ENCODE measurements at regions not wholly inside any gene's neighbourhood (a gene's known extent, or its start where the extent isn't known, plus 50 kb on each side); places are given as distances from the start of the nearest gene placed in this dataset.
A peak's percentile ranks its signal among the peaks of the same experiment; 100 is the strongest.

DNA sequence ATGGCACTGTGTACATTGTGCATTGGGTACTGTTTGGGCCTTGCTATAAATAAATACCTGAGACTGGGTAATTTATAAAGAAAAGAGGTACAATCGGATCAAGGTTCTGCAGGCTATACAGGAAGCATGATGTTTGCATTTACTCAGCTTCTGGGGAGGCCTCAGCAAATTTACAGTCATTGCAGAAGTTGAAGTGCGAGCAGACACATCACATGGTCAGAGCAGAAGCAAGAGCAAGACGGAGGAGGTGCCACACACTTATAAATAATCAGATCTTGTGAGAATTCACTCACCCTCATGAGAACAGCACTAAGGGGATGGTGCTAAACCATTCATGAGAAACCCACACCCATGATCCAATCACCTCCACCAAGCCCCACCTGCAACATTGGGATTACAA, 505.0 kb downstream of the ARAP2 start:
- no peak for DNase-seq

GRCh38 chr4:35754047-35754446, 490.3 kb downstream of the ARAP2 start:
- no peak for DNase-seq

- DNase-seq, result no peak
Measured at GRCh38 chr4:35757836-35758235, 486.5 kb downstream of the ARAP2 start.

DNA sequence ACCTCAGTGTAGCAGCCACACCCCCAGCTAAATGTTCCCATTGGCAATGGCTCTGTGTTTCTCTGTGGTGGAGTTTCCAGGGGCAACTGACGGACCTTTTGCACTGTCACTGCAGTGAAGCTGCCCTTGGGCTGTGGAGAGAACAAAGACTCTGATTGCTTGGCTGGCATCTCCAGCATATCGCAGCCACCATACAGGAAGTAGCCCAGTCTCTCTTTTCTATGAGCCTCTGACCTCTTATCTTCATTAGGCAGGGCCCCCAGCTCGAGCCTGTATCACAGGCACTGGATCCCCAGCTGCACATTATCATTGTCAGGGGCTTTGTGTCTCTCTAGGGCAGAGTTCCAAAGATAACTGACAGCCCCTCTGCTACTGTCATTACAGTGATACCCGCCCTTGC, 483.5 kb downstream of the ARAP2 start:
- DNase-seq, result peak; percentile 97

DNA sequence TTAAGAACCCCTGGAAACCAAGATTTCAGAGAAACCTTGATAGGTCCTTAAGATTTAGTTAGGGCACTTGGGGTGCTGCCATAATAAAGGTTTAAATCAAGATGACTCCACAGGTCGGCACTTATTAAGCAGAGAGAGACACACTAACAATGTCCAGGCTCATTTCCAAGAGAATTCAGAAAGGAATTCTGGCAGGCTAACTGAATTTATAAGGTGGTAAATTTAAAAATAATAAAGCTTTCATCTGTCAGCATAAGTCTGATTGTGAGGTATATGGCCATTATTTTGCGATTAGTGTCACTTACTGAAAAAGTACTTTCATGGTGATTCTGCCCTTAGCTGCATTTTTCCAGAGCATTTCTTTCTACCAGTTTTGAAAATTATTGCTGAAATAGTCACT, 472.7 kb downstream of the ARAP2 start:
- DNase-seq, result no peak

DNA sequence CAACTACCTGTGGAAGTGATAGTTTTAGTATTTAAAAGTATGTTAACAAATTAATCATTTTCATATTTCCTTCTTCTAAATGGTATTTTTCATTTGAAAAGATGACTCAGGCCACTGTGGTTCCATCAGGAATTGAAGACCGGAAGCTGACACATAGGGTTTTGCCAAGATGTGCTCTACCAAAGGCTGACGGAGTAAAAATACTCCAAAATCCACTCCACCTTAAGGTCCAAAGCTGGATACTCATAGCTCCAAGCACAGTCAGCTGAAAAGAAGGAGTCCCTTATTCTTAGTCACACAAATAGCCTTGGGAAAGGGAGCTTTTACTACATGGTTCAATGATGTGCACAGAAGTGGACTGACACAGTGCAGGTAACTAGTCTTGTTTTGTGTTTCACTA, 472.0 kb downstream of the ARAP2 start:
- DNase-seq, result no peak

GRCh38 chr4:35789899-35790574, 454.3 kb downstream of the ARAP2 start:
- DNase-seq, result no peak

DNA sequence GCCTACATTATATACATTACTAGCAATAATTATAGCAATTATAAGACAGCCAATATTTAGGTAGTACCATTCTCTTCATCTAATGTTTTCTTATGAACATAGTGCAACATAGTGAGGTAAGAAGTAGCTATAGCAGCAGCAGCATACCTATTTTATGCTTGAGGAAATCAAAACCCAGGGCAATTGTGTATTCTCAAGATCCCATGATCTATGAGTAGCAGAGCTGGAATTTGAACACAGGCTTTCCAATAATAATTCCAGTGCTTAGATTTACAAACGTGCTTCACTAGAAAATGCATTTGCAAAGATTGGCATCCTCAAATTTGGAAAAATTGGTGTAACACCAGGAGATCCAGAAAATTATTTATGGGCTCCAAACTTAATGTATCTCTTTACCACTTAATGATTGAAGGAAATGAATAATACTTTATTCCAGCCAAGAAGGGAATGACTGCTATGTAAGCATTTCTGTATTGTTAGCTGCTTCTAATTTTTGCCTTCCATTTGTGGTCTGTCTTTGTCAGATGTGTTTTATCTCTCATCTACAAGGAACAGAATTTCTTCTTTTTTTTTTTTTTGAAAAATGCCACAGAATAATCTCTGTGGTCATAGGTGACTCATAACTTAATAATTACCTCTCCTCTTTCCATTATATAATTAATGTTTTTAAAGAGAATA, 451.1 kb downstream of the ARAP2 start:
- peak; percentile 4 for DNase-seq

DNA sequence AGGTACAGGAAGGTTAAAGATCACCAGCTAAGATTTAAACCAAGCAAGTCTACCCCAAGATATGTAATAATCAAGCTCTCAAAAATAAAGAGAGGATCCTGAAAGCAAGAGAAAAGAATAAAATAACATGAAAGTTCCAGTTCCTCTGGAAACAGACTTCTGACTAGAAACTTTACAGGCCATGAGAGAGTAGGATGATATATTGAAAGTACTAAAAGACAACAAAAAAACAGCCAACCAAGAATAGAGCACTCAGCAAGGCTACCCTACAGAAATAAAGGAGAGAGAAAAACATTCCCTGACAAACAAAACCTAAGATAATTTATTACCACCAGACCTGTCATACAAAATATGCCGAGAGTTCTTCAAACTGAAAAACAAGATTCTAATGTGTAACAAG, 450.5 kb downstream of the ARAP2 start:
- DNase-seq, result no peak

GRCh38 chr4:35800669-35801068, 443.6 kb downstream of the ARAP2 start:
- DNase-seq, result no peak

DNA sequence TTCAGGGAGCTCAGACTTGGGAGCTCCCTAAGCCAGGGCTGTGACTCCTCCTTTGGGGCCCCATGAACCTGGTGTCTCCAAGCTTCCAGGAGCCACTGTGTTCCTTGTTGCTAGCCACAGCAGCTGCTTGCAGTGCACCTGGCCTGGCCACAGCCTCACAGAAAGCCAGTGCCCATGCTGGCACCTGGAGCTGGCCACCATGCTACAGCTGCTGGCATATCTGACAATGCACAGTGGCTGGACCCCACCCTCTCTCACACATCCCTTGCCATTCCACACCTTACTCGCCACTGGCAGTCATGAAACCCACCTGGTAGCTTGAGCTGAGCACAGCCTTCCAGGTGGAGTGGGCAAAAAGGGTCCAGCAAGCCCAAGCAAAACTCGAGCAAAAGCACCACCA, 441.7 kb downstream of the ARAP2 start:
- DNase-seq, result no peak

- peak; percentile 88 for DNase-seq
Measured at GRCh38 chr4:35818520-35818919, 425.8 kb downstream of the ARAP2 start.

DNA sequence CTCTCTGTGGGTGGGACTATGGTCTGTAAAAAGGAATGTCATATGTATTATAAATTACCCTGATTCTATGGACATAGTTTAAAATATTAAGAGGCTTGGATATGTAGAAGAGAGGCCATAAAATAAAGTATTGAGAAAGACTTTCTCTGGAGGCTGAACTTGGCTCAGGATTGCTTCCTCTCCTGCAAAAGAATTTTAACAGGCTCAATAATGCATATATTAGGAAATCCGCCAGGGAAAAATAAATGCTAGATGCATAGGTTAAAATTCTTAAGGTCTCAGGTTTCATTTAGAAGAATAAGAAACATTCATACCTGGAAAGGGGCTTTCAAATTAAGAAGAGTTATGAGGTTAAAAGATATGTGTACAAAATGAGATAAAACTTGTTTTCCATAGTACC, 424.3 kb downstream of the ARAP2 start:
- DNase-seq, result no peak

- no peak for DNase-seq
Measured at GRCh38 chr4:35824231-35824630, 420.1 kb downstream of the ARAP2 start.

DNA sequence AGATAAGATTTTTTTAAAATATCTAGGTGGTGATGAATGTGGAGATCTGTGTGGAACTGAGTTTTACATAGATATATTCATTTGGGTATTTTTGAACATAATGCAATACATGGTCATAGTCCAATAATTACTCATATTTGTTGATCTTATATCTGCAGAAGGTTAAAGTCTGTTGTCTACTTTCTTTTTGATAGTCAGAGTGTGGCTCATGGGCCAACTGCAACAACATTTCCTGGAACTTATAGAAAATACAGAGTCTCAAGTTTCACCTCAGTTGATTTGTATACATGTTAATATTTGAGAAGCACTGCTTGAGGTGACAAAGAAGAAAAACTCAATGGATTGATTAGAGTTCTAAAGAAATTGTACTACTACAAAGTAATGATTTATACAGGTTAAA, 408.4 kb downstream of the ARAP2 start:
- peak; percentile 44 for DNase-seq

DNA sequence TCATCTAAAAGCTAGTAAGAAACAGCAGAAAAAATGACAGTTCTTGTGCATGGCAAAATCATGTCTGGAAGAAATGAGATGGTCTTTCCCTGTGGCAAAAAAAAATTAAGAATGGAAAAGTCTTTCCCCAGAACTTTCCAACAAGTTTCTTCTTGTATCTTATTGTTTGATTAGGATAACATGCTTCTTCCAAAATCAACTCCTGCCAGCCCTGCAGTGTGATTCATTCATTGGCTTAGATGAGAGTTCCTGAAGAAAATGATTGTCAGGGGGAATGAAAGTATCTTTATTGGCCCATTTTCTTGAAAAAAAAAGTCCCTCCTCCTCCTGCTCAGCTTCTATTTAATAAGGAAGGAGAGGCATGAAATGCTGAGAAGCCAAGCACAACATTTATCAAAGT, 407.7 kb downstream of the ARAP2 start:
- no peak for DNase-seq

- no peak for DNase-seq
Measured at GRCh38 chr4:35867057-35867456, 377.3 kb downstream of the ARAP2 start.

DNA sequence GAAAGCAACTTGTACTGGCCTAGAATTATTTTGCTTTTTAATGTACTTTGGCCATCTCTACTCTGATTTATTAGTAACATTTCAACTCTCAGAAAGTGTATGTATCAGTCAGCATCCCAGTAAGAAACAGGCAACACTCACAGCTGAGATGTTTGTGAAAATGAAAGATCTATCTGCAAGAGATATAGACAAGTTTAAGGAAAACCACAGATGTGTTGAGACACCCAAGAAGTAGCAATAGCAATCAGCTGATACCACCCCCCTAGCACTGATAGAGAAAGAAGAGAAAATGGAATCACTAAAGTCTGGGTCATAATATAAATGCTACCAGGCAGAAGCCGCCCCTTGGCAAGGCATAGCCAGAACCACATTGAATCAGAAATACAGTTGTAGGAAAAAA, 372.0 kb downstream of the ARAP2 start:
- DNase-seq, result no peak

DNA sequence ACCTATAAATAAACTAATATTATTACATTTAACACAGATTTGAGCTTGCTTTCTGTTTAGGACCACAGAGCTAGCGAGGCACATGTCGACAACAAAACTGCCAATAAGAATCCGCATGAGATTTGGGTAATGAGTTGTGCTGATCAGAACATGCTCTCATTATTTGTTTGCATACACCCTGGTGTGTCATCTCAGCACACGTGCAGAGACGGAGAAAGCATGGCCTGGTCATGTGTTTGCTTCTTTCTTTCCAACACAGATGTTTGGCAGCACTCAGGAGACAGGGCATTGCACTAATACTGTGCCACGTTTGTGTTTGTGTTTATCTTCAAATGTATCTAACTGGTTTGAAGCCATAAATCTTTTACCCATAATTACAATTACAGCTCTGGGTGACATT, 364.8 kb downstream of the ARAP2 start:
- DNase-seq, result no peak

DNA sequence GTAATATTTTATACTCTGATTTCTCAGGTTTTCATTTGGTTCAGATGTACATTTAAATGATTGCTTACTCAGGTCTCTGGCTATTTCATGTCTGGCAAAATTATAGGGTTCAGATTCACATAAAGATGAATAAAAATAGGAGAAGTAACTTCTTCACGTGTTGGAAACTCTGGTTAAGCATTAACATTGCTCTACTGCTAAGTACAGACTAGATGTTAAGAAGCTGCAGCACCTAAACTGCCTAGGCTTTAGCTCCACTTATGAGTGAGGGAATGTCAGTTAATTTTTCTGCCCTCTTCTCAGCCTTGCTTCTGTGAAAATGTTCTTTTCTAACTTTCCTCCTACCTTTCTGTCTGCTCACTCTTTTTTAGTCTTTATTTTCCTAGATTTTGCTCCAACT, 361.2 kb downstream of the ARAP2 start:
- DNase-seq, result no peak

- DNase-seq, result peak; percentile 35
Measured at GRCh38 chr4:35884714-35885480, 359.4 kb downstream of the ARAP2 start.

DNA sequence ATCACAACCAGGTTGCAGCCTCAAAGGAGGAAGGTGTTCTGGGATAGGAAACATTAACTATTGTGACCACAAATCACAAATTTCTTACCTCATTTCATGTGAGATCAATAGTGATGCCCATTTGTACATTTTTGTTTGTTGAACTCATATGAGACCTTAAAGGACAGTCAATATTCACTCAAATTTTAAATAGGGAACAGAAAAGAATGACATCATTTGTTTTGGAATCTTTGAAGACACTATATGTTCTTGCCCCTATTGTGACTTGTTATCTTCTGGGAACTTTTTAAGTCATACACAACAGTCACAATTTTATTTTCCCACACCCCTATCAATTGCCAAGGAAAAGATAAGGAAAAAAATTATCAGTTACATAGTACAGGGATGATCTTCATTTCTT, 346.5 kb downstream of the ARAP2 start:
- DNase-seq, result no peak

DNA sequence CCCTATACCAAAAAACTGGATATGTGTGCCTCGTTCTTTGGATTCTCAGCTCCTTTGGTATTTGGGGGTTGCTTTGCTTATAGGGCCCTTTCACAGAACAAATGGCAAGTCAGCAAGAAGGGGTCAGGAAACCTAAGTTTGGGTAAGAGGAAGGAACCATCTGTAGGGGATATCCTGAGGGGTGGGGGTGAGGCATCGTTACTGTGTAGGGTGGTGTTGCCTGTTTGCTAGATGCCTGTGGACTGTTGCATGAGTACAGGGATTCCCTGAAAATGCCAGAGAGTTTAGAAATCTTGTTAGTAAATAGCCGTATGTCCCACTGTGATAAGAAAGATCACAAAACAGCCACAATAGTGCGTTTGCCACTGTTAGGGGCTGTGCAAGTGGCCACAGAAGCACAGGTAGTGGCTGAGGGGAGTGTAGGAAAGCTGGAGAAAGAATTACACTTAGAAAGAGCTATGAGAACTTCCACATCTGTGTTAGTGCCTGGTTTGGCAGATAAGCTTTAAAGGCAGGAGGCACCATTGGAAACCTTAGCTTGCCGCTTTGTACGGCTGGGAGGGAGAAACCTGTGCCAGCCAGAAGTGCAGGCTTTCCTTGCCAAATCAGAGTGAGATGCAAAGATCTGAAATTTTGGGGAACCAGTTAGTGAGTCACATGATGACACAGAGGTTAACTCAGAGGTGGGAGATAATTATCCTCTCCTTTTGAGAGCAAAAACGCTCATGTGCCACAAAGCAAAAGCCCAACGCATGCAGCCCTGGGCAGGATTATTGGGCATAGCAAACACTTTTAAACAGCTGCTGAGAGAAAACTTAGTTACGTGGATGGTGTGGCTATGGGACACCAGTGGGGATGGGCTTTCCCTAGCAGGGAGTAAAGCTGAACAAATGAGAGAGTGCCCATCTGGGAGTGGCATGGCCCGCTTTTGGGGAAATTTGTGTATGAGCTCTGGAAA, 343.7 kb downstream of the ARAP2 start:
- DNase-seq, result peak; percentile 23

Data from OCI-M1 (cell line).